ENCODE measurements at regions not wholly inside any gene's neighbourhood (a gene's known extent, or its start where the extent isn't known, plus 50 kb on each side); places are given as distances from the start of the nearest gene placed in this dataset.

- no peak for DNase-seq (ENCODE audit: low spot score)
- TF ChIP-seq CTCF (IDR thresholded peaks at IDR 0.05; ENCODE audit: extremely low read depth, missing control alignments), result no peak
Measured at GRCh38 chr3:154044671-154045070, 76.5 kb upstream of the ARHGEF26 start.

GRCh38 chr3:154050216-154050615 lies 71.0 kb upstream of the ARHGEF26 start:
- no peak for DNase-seq (ENCODE audit: low spot score)
- TF ChIP-seq CTCF (IDR thresholded peaks at IDR 0.05; ENCODE audit: extremely low read depth, missing control alignments), result no peak

- TF ChIP-seq CTCF (IDR thresholded peaks at IDR 0.05; ENCODE audit: extremely low read depth, missing control alignments), result no peak
- DNase-seq (ENCODE audit: low spot score), result no peak
Measured at GRCh38 chr3:154050766-154051165, 70.4 kb upstream of the ARHGEF26 start.

GRCh38 chr3:154059833-154060232 lies 61.4 kb upstream of the ARHGEF26 start:
- DNase-seq (ENCODE audit: low spot score), result no peak
- TF ChIP-seq CTCF (IDR thresholded peaks at IDR 0.05; ENCODE audit: extremely low read depth, missing control alignments), result no peak

GRCh38 chr3:154060238-154061000 lies 60.8 kb upstream of the ARHGEF26 start:
- no peak for TF ChIP-seq CTCF (IDR thresholded peaks at IDR 0.05; ENCODE audit: extremely low read depth, missing control alignments)
- no peak for DNase-seq (ENCODE audit: low spot score)

GRCh38 chr3:154061001-154061370 lies 60.2 kb upstream of the ARHGEF26 start:
- no peak for TF ChIP-seq CTCF (IDR thresholded peaks at IDR 0.05; ENCODE audit: extremely low read depth, missing control alignments)
- DNase-seq (ENCODE audit: low spot score), result no peak

GRCh38 chr3:154062513-154062912 lies 58.7 kb upstream of the ARHGEF26 start:
- TF ChIP-seq CTCF (IDR thresholded peaks at IDR 0.05; ENCODE audit: extremely low read depth, missing control alignments), result no peak
- DNase-seq (ENCODE audit: low spot score), result no peak
